ENCODE measurements at regions not wholly inside any gene's neighbourhood (a gene's known extent, or its start where the extent isn't known, plus 50 kb on each side); places are given as distances from the start of the nearest gene placed in this dataset.

DNA sequence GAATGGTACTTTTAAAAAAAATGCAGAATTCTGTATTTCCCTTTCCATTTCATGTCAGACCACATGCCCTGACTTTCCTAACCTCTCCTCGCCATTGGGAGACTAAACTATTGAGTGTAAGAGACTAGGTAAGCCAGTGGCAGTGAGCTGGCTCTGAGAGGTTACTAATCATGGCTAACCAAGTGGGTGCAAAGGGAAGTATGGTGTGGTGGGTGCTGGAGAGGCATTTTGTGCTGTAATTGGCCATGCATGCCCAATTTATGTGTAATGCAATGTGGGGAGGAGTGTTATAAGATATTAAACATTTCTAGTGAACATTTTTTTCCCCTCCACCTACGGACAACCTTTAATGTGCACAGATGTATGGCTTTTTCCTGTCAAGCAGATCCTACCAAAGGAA, 190.1 kb downstream of the LMO4 start:
- Histone ChIP-seq H3K27ac (ENCODE audit: low read depth, low read length) (no peak overlapping the region), H3K4me1 (ENCODE audit: control insufficient read depth in 3 of 3, insufficient read depth in 3 of 3, low read length in 3 of 3) (no peaks in the 10 kb centered on the region), H3K36me3 (ENCODE audit: control insufficient read depth in 3 of 3, insufficient read depth in 3 of 3, low read length in 3 of 3) (no peaks in the 10 kb centered on the region), H3K9ac (ENCODE audit: low read depth in 1 of 3, low read length in 3 of 3) (no peak overlapping the region), H3K4me3 (ENCODE audit: low read length in 3 of 3) (no peak overlapping the region), H3K9me3 (ENCODE audit: control insufficient read depth in 3 of 3, low read length in 3 of 3) (no peaks in the 10 kb centered on the region), H3K27me3 (ENCODE audit: control insufficient read depth in 3 of 3, insufficient read depth in 3 of 3, low read length in 3 of 3) (no peaks in the 10 kb centered on the region)

DNA sequence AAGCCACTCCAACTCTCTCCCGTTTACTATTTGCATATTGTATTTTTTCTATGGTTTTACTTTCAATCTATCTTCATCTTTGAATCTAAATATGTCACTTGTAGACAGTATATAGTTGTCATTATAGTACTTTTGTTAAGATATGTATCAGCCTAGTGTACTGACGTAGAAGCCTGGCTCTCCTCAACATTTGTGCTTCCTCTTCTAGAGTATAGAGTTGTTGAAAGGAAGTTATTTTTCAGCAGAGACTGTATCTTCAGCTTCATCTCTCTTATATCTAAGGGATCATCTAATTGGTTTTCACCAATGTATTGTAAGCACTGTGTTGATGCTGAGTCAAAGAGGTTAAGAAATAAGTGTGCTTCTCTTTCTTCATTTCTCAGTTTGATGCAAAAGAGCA, 192.8 kb downstream of the LMO4 start:
- no peaks in the 10 kb centered on the region for H3K36me3 ChIP-seq (ENCODE audit: control insufficient read depth in 3 of 3, insufficient read depth in 3 of 3, low read length in 3 of 3)
- no peaks in the 10 kb centered on the region for H3K27me3 ChIP-seq (ENCODE audit: control insufficient read depth in 3 of 3, insufficient read depth in 3 of 3, low read length in 3 of 3)
- no peak overlapping the region for H3K27ac ChIP-seq (ENCODE audit: low read depth, low read length)
- H3K9ac ChIP-seq (ENCODE audit: low read depth in 1 of 3, low read length in 3 of 3) = no peak overlapping the region
- no peak overlapping the region for H3K4me3 ChIP-seq (ENCODE audit: low read length in 3 of 3)
- H3K4me1 ChIP-seq (ENCODE audit: control insufficient read depth in 3 of 3, insufficient read depth in 3 of 3, low read length in 3 of 3) = no peaks in the 10 kb centered on the region
- H3K9me3 ChIP-seq (ENCODE audit: control insufficient read depth in 3 of 3, low read length in 3 of 3) = no peaks in the 10 kb centered on the region

DNA sequence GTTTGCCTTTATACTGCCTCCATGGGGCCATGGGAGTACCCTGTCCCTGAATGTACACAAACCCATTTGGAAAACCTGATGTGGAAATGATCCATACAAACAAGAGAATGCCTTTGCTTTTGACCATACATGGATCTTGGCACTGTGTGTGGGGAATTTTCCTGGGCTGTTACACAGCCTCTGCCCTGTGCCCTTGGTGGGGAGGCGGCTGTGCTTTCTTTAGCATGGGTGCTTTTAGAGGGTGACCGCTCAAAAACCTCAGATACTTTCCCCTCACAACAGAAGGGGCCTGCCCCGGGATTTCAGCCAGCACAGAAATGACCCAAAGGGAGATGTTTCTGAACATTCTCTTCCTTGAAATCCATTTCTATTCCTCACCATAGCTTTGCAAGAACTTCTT, 194.8 kb downstream of the LMO4 start:
- H3K4me1 ChIP-seq (ENCODE audit: control insufficient read depth in 3 of 3, insufficient read depth in 3 of 3, low read length in 3 of 3) = no peaks in the 10 kb centered on the region
- no peaks in the 10 kb centered on the region for H3K27me3 ChIP-seq (ENCODE audit: control insufficient read depth in 3 of 3, insufficient read depth in 3 of 3, low read length in 3 of 3)
- no peak overlapping the region for H3K27ac ChIP-seq (ENCODE audit: low read depth, low read length)
- no peak overlapping the region for H3K4me3 ChIP-seq (ENCODE audit: low read length in 3 of 3)
- no peaks in the 10 kb centered on the region for H3K9me3 ChIP-seq (ENCODE audit: control insufficient read depth in 3 of 3, low read length in 3 of 3)
- H3K36me3 ChIP-seq (ENCODE audit: control insufficient read depth in 3 of 3, insufficient read depth in 3 of 3, low read length in 3 of 3) = no peaks in the 10 kb centered on the region
- H3K9ac ChIP-seq (ENCODE audit: low read depth in 1 of 3, low read length in 3 of 3) = no peak overlapping the region

DNA sequence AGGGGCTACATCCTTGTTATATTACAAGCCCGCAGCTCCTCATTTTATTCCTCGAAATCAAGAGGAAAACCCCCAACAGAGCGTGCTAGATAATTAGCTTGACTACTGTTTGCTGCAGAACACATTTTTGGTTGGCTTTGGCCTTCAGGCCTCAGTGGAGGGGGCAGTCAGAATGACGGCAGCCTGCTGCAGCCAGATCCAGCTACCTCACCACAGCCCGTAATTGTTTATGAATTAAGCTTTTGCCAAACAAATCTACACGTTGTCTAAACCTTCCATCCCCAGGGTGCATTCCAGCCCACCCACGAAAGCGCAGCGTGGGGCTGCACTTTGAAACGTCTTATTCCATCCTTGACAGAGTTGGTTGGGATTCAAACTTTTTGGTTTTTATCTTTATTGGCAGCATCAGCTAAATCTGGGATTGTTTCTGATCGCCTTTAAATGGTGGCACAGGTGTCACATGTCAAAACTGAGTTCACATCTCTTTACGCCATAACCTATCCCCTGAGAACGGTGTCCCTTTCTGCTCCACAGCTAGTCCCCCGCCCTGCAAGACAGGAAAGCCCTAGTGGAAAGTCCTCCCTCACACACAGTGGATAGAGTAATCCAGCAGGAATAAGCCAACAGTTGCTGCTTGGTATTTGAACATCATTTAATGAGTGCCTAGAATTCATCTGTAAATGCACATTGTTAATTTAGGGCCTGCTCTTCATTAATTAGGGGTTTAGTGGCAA, 195.5 kb downstream of the LMO4 start:
- no peaks in the 10 kb centered on the region for H3K27me3 ChIP-seq (ENCODE audit: control insufficient read depth in 3 of 3, insufficient read depth in 3 of 3, low read length in 3 of 3)
- H3K4me1 ChIP-seq (ENCODE audit: control insufficient read depth in 3 of 3, insufficient read depth in 3 of 3, low read length in 3 of 3) = no peaks in the 10 kb centered on the region
- H3K9ac ChIP-seq (ENCODE audit: low read depth in 1 of 3, low read length in 3 of 3) = no peak overlapping the region
- no peaks in the 10 kb centered on the region for H3K9me3 ChIP-seq (ENCODE audit: control insufficient read depth in 3 of 3, low read length in 3 of 3)
- no peaks in the 10 kb centered on the region for H3K36me3 ChIP-seq (ENCODE audit: control insufficient read depth in 3 of 3, insufficient read depth in 3 of 3, low read length in 3 of 3)
- no peak overlapping the region for H3K4me3 ChIP-seq (ENCODE audit: low read length in 3 of 3)
- H3K27ac ChIP-seq (ENCODE audit: low read depth, low read length) = no peak overlapping the region

DNA sequence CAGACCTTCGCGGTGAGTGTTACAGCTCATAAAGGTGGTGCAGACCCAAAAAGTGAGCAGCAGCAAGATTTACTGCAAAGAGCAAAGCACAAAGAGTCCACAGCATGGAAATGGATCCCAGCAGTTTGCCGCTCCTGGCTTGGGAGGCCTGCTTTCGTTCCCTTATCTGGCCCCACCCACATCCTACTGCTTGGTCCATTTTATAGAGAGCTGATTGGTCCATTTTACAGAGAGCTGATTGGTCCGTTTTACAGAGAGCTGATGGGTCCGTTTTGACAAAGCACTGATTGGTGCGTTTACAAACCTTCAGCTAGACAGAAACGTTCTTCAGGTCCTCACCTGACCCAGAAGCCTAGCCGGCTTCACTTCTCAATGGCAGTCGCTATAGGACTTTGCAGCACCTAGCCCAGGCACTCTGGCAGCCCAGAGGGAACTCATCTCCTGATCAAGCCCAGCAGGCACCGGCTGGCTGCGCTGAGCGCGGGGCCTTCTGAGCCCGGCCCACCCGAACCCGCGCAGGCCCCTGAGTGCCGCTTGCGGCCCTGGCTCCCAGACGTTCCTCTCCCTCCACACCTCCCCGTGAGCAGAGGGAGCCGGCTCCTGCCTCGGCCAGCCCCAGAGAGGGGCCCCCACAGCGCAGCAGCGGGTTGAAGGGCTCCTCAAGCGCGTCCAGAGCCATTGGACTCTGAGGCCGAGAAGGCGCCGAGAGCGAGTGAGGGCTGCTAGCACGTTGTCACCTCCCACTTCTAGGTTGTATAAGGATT, 200.3 kb downstream of the LMO4 start:
- no peak overlapping the region for H3K4me3 ChIP-seq (ENCODE audit: low read length in 3 of 3)
- no peak overlapping the region for H3K9ac ChIP-seq (ENCODE audit: low read depth in 1 of 3, low read length in 3 of 3)
- H3K27me3 ChIP-seq (ENCODE audit: control insufficient read depth in 3 of 3, insufficient read depth in 3 of 3, low read length in 3 of 3) = no peaks in the 10 kb centered on the region
- no peak overlapping the region for H3K27ac ChIP-seq (ENCODE audit: low read depth, low read length)
- H3K36me3 ChIP-seq (ENCODE audit: control insufficient read depth in 3 of 3, insufficient read depth in 3 of 3, low read length in 3 of 3) = no peaks in the 10 kb centered on the region
- no peaks in the 10 kb centered on the region for H3K9me3 ChIP-seq (ENCODE audit: control insufficient read depth in 3 of 3, low read length in 3 of 3)
- H3K4me1 ChIP-seq (ENCODE audit: control insufficient read depth in 3 of 3, insufficient read depth in 3 of 3, low read length in 3 of 3) = no peaks in the 10 kb centered on the region

DNA sequence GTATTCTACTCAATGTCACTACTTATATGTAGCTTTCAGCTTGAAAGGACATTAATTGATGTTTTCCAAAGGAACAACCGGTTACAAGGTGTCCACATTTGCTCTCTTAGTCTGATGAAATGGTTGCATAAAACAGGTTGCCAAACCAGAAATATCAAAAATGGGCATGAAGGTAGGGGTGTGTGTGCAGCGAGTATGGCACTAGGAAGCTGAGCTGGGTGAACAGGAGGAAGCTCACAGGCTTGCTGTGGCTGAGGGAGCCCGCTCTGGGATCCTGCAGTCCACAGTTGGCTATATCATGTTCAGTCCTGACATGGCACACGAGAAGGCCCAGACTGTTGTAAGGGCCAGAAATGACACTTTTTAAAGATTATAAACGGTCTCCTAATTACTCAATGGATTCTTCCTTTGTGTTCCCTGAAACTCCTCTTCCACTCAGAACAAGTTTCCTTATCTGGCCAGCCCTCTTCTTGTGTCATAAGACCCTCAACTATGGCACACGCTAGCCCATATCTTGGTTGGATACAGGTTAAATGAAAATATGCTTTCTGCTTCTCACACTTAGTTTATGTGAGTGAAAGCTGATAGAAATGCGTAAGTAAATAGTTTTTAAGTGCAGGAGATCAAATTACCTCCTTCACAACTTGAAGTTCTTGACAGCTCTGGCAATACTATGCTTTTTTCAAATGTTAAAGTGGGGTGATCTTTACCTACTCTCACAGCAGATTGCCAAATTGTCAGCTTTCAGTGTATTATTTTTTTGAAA, 201.5 kb downstream of the LMO4 start:
- Histone ChIP-seq H3K4me1 (ENCODE audit: control insufficient read depth in 3 of 3, insufficient read depth in 3 of 3, low read length in 3 of 3) (no peaks in the 10 kb centered on the region), H3K4me3 (ENCODE audit: low read length in 3 of 3) (no peak overlapping the region), H3K9ac (ENCODE audit: low read depth in 1 of 3, low read length in 3 of 3) (no peak overlapping the region), H3K27me3 (ENCODE audit: control insufficient read depth in 3 of 3, insufficient read depth in 3 of 3, low read length in 3 of 3) (no peaks in the 10 kb centered on the region), H3K9me3 (ENCODE audit: control insufficient read depth in 3 of 3, low read length in 3 of 3) (no peaks in the 10 kb centered on the region), H3K36me3 (ENCODE audit: control insufficient read depth in 3 of 3, insufficient read depth in 3 of 3, low read length in 3 of 3) (no peaks in the 10 kb centered on the region), H3K27ac (ENCODE audit: low read depth, low read length) (no peak overlapping the region)

DNA sequence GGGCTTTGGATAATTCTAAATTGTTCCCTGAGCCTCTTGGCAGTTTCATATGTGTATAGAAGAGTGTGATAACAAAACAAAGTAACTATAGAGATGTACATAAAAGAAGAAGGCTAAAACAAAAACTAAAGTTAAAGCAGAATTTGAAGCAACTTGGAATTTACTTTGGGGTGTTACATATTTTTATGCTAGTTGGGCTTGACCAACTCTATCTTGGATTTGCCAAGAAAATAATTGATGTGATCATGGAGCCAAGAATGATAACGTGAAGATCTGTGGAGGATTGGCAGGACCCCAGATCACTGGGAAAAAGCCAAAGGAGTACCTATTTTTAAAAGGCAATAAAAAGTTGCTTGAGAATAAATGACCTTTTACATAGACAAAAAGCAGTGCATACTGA, 206.9 kb downstream of the LMO4 start:
- no peaks in the 10 kb centered on the region for H3K4me1 ChIP-seq (ENCODE audit: control insufficient read depth in 3 of 3, insufficient read depth in 3 of 3, low read length in 3 of 3)
- H3K27ac ChIP-seq (ENCODE audit: low read depth, low read length) = no peak overlapping the region
- H3K36me3 ChIP-seq (ENCODE audit: control insufficient read depth in 3 of 3, insufficient read depth in 3 of 3, low read length in 3 of 3) = no peaks in the 10 kb centered on the region
- no peak overlapping the region for H3K4me3 ChIP-seq (ENCODE audit: low read length in 3 of 3)
- H3K9me3 ChIP-seq (ENCODE audit: control insufficient read depth in 3 of 3, low read length in 3 of 3) = peaks cover 0 to under 1% (median 0%) of the 10 kb centered on the region in 3 donors
- no peaks in the 10 kb centered on the region for H3K27me3 ChIP-seq (ENCODE audit: control insufficient read depth in 3 of 3, insufficient read depth in 3 of 3, low read length in 3 of 3)
- no peak overlapping the region for H3K9ac ChIP-seq (ENCODE audit: low read depth in 1 of 3, low read length in 3 of 3)

DNA sequence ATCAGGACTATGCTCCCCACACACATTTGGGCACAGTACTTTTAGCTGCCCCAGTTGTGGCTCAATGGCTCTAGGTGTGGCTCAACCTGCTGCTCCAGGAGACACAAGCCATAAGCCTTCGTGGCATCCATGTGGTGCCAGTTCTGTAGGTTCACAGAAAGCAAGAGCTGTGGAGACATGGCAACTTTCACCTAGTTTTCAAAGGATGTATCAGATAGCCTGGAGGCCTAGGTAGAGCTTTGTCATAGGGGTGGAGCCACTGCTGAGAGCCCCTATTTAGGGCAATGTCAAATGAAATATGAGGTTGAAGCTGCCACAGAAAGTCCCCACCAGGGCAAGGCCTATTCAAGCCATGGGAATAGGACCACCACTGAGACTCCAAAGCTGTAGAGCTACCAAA, 210.5 kb downstream of the LMO4 start:
- H3K36me3 ChIP-seq (ENCODE audit: control insufficient read depth in 3 of 3, insufficient read depth in 3 of 3, low read length in 3 of 3) = no peaks in the 10 kb centered on the region

DNA sequence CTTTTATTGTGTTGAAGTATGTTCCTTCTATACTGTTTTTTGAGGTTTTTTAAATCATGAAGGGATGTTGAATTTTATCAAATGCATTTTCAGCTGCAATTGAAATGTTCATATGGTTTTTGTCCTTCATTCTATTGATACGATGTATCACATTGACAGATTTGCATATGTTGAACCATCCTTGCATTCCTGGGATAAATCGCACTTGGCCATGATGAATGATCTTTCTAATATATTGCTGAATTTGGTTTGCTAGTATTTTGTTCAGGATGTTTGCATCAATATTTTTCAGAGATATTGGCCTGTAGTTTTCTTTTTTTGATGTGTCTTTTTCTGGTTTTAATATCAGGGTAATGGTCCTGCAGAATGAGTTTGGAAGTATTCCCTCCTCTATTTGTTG, 214.0 kb downstream of the LMO4 start:
- no peaks in the 10 kb centered on the region for H3K36me3 ChIP-seq (ENCODE audit: control insufficient read depth in 3 of 3, insufficient read depth in 3 of 3, low read length in 3 of 3)
- no peaks in the 10 kb centered on the region for H3K27me3 ChIP-seq (ENCODE audit: control insufficient read depth in 3 of 3, insufficient read depth in 3 of 3, low read length in 3 of 3)
- H3K9ac ChIP-seq (ENCODE audit: low read depth in 1 of 3, low read length in 3 of 3) = no peak overlapping the region
- peaks cover 0 to 5% (median 0%) of the 10 kb centered on the region in 3 donors for H3K9me3 ChIP-seq (ENCODE audit: control insufficient read depth in 3 of 3, low read length in 3 of 3)
- H3K4me3 ChIP-seq (ENCODE audit: low read length in 3 of 3) = no peak overlapping the region
- no peaks in the 10 kb centered on the region for H3K4me1 ChIP-seq (ENCODE audit: control insufficient read depth in 3 of 3, insufficient read depth in 3 of 3, low read length in 3 of 3)
- no peak overlapping the region for H3K27ac ChIP-seq (ENCODE audit: low read depth, low read length)

More for the DNA sequence above, 210.5 kb downstream of the LMO4 start:
- H3K4me1 ChIP-seq (ENCODE audit: control insufficient read depth in 3 of 3, insufficient read depth in 3 of 3, low read length in 3 of 3) = no peaks in the 10 kb centered on the region
- no peak overlapping the region for H3K4me3 ChIP-seq (ENCODE audit: low read length in 3 of 3)
- H3K9ac ChIP-seq (ENCODE audit: low read depth in 1 of 3, low read length in 3 of 3) = no peak overlapping the region
- peaks cover 0 to 5% (median 0%) of the 10 kb centered on the region in 3 donors for H3K9me3 ChIP-seq (ENCODE audit: control insufficient read depth in 3 of 3, low read length in 3 of 3)
- no peak overlapping the region for H3K27ac ChIP-seq (ENCODE audit: low read depth, low read length)
- no peaks in the 10 kb centered on the region for H3K27me3 ChIP-seq (ENCODE audit: control insufficient read depth in 3 of 3, insufficient read depth in 3 of 3, low read length in 3 of 3)

DNA sequence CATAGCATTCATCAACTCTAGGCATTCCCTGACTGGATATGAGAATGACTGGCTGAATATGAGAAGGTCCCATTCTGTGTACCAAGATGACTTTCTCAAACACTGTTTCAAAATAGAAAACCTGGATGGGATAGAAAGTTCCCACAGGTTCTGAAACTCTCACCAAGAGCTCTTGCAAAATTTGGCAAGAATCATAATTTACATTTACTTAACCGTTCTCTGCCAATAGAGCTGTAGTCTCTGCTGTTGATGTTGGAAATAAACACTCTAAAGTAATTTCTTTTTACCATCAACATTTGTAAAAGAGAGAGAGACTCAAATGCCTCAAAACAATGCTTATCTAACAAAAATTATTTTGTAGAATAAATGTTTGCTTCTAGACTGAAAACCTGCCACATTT, 221.1 kb downstream of the LMO4 start:
- Histone ChIP-seq H3K36me3 (ENCODE audit: control insufficient read depth in 3 of 3, insufficient read depth in 3 of 3, low read length in 3 of 3) (no peaks in the 10 kb centered on the region), H3K9ac (ENCODE audit: low read depth in 1 of 3, low read length in 3 of 3) (no peak overlapping the region), H3K4me1 (ENCODE audit: control insufficient read depth in 3 of 3, insufficient read depth in 3 of 3, low read length in 3 of 3) (no peaks in the 10 kb centered on the region), H3K27ac (ENCODE audit: low read depth, low read length) (no peak overlapping the region), H3K9me3 (ENCODE audit: control insufficient read depth in 3 of 3, low read length in 3 of 3) (no peaks in the 10 kb centered on the region), H3K4me3 (ENCODE audit: low read length in 3 of 3) (no peak overlapping the region), H3K27me3 (ENCODE audit: control insufficient read depth in 3 of 3, insufficient read depth in 3 of 3, low read length in 3 of 3) (no peaks in the 10 kb centered on the region)

All from skeletal muscle tissue (tissue), 3 donors.